Thyroid gland (tissue), 4 donors: ENCODE measurements at regions not wholly inside any gene's neighbourhood (a gene's known extent, or its start where the extent isn't known, plus 50 kb on each side); places are given as distances from the start of the nearest gene placed in this dataset.

ENCODE experiments used
- DNase-seq, 2 donors: peaks; one replicate each; pipeline ENCODE4 v3.0.0-alpha.2; 2019
- H3K27ac ChIP-seq, 3 donors: fragments of 200-600 bp; sonication (generic); 1 replicate in 2 of 3; 2 replicates in 1 of 3; pipeline ENCODE4 v1.5.1; 2016 to 2019; ENCODE audit warnings: mild to moderate bottlenecking in 1 of 3, moderate library complexity in 1 of 3
- H3K27me3 ChIP-seq: fragments of 200-600 bp; sonication (generic); one replicate; pipeline ENCODE4 v1.5.1; 2019
- H3K36me3 ChIP-seq, 2 donors: fragments of 200-600 bp; sonication (generic); one replicate each; pipeline ENCODE4 v1.5.1; 2016 to 2019
- H3K4me1 ChIP-seq, 2 donors: fragments of 200-600 bp; sonication (generic); one replicate each; pipeline ENCODE4 v1.5.1; 2017 to 2019
- H3K4me3 ChIP-seq, 3 donors: fragments of 200-600 bp; sonication (generic); replicated peaks in 1 of 3; 1 replicate in 2 of 3; 2 replicates in 1 of 3; pipeline ENCODE4 v1.5.1; 2016; ENCODE audit warnings: mild to moderate bottlenecking in 1 of 3
- H3K9me3 ChIP-seq: fragments of 200-600 bp; sonication (generic); one replicate; pipeline ENCODE4 v1.5.1; 2017
- CTCF ChIP-seq, 6 experiments: fragments of 200-600 bp in 3 of 6; fragments of 450-650 bp in 3 of 6; sonication (generic) in 3 of 6; IDR thresholded peaks; one replicate each; pipeline ENCODE4 v1.5.1; 2016 to 2019; ENCODE audit warnings: antibody characterized with exemption in 6 of 6, mild to moderate bottlenecking in 2 of 6, inconsistent platforms in 1 of 6, moderate library complexity in 1 of 6
- POLR2A ChIP-seq, 2 donors: fragments of 450-650 bp; IDR thresholded peaks; one replicate each; pipeline ENCODE4 v1.6.1; 2017; ENCODE audit warnings: antibody characterized with exemption in 2 of 2, mild to moderate bottlenecking in 2 of 2, moderate library complexity in 1 of 2
- WGBS, 2 donors: methylation state at CpG; one replicate each; pipeline ENCODE4 v1.1.5; 2017; 5-methylcytosine and 5-hydroxymethylcytosine counted together
- intact Hi-C: fragments of 100-400 bp; cut with DNase I; formaldehyde crosslinking; loops from one replicate; pipeline ENCODE4 v1.15.1; 2023

- WGBS, 2 donors: 79 to 86% methylated on average over 4 of the region's 4 CpGs
- Histone ChIP-seq H3K27ac (no peak overlapping the region), H3K4me3 (no peak overlapping the region), H3K27me3 (no peaks in the 10 kb centered on the region), H3K36me3 (no peaks in the 10 kb centered on the region), H3K9me3 (no peaks in the 10 kb centered on the region), H3K4me1 (no peaks in the 10 kb centered on the region)
- TF ChIP-seq CTCF (IDR thresholded peaks at IDR 0.05) (no peak), POLR2A (IDR thresholded peaks at IDR 0.05) (no peak)
- DNase-seq: no peak
- intact Hi-C loops: no loop called here
These were observed 532.8 kb upstream of the KLF4 start for GRCh38 chr9:108022246-108022935.

- H3K4me1 ChIP-seq: no peaks in the 10 kb centered on the region
- no peak overlapping the region for H3K27ac ChIP-seq
- no peak overlapping the region for H3K4me3 ChIP-seq
- no peaks in the 10 kb centered on the region for H3K9me3 ChIP-seq
- intact Hi-C loops: no loop called here
- no peaks in the 10 kb centered on the region for H3K36me3 ChIP-seq
- WGBS, 2 donors: 94 to 96% methylated on average over 1 of the region's 1 CpG
- TF ChIP-seq POLR2A (IDR thresholded peaks at IDR 0.05) (no peak), CTCF (IDR thresholded peaks at IDR 0.05) (no peak)
- no peak for DNase-seq
- H3K27me3 ChIP-seq: no peaks in the 10 kb centered on the region
These were observed 531.6 kb upstream of the KLF4 start for GRCh38 chr9:108021096-108021710.

DNA sequence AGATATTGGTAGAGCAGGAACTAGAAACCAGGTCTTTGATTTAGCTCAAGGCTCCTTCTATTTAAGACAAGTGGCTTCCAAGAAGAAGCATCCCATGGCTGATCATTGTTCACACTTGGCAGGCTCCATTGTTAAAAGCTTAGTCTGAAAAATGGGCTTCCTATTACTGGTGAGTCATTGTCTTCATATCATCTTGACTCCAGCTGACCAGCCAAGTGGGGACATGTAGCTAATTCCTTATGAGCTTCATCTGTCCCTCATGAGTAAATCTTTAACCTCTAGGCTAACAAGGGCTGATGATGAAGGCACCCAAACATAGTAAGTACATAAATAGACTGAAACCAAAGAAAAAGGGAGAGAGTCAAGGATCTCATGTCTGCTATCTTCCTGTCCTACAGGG lies 530.3 kb upstream of the KLF4 start:
- H3K4me1 ChIP-seq: no peaks in the 10 kb centered on the region
- no peak for DNase-seq
- H3K4me3 ChIP-seq: no peak overlapping the region
- H3K27ac ChIP-seq: no peak overlapping the region
- H3K27me3 ChIP-seq: no peaks in the 10 kb centered on the region
- H3K9me3 ChIP-seq: no peaks in the 10 kb centered on the region
- intact Hi-C loops: no loop called here
- no peaks in the 10 kb centered on the region for H3K36me3 ChIP-seq
- TF ChIP-seq CTCF (IDR thresholded peaks at IDR 0.05) (no peak), POLR2A (IDR thresholded peaks at IDR 0.05) (no peak)

DNA sequence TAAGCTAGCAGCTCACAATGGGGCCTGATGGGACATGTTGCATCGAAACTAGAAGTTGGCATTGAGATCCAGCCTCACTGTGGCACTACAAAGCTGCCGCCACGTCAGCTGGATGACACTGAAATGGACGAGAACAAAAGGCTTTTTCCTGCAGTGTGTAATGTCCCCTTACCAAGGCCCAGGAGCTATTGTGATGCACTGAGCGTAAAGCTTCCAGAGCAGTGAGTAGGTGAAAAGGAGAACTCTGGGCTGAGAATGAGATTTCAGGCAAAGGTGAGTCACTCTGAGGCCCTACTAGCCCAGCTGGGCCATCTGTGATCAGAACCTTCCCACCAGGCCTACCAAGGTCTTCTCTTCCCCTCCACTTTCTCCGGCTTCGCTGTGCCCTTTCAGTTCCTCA lies 528.1 kb upstream of the KLF4 start:
- WGBS, 2 donors: 88 to 94% methylated on average over 7 of the region's 7 CpGs

More for the DNA sequence above, 528.1 kb upstream of the KLF4 start:
- no peak overlapping the region for H3K4me3 ChIP-seq
- DNase-seq: no peak
- no peaks in the 10 kb centered on the region for H3K4me1 ChIP-seq
- no peaks in the 10 kb centered on the region for H3K36me3 ChIP-seq
- no peaks in the 10 kb centered on the region for H3K27me3 ChIP-seq
- H3K27ac ChIP-seq: no peak overlapping the region
- H3K9me3 ChIP-seq: no peaks in the 10 kb centered on the region
- no peak for TF ChIP-seq POLR2A (IDR thresholded peaks at IDR 0.05)
- TF ChIP-seq CTCF (IDR thresholded peaks at IDR 0.05): no peak
- intact Hi-C loops: no loop called here
